Activated effector memory CD4-positive, alpha-beta T cell treated with Interleukin-2 at 50 U/mL for 16 hours (primary cell): ENCODE measurements at regions not wholly inside any gene's neighbourhood (a gene's known extent, or its start where the extent isn't known, plus 50 kb on each side); places are given as distances from the start of the nearest gene placed in this dataset.
"Not testable (repeated sequence)": the region's sequence is repeated elsewhere in the genome, so short reads cannot be mapped to it uniquely, and the experiment has no call there.

ENCODE experiments used
- DNase-seq: peaks from one replicate; pipeline ENCODE4 v3.0.0-alpha.2; 2020

- no peak for DNase-seq
Observed at GRCh38 chr3:177608443-177608842, 411.2 kb upstream of the TBL1XR1 start.

GRCh38 chr3:177609613-177610012 is 412.3 kb upstream of the TBL1XR1 start:
- DNase-seq: no peak

DNA sequence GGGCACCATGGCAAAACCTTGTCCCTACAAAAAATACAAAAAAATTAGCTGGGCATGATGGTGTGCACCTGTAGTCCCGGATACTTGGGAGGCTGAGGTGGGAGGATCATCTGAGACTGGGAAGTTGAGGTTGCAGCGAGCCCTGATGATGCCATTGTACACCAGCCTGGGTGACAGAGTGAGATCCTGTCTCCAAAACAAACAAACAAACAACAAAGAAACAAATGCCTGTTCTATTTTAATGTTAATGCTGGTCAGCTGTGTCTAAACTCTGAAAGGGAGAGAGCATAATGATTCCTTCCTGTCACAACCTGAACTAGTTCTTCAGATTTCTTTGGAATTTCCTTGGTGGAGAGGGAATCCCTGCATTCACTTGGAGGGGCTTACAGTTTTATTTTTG is 413.0 kb upstream of the TBL1XR1 start:
- no peak for DNase-seq

DNA sequence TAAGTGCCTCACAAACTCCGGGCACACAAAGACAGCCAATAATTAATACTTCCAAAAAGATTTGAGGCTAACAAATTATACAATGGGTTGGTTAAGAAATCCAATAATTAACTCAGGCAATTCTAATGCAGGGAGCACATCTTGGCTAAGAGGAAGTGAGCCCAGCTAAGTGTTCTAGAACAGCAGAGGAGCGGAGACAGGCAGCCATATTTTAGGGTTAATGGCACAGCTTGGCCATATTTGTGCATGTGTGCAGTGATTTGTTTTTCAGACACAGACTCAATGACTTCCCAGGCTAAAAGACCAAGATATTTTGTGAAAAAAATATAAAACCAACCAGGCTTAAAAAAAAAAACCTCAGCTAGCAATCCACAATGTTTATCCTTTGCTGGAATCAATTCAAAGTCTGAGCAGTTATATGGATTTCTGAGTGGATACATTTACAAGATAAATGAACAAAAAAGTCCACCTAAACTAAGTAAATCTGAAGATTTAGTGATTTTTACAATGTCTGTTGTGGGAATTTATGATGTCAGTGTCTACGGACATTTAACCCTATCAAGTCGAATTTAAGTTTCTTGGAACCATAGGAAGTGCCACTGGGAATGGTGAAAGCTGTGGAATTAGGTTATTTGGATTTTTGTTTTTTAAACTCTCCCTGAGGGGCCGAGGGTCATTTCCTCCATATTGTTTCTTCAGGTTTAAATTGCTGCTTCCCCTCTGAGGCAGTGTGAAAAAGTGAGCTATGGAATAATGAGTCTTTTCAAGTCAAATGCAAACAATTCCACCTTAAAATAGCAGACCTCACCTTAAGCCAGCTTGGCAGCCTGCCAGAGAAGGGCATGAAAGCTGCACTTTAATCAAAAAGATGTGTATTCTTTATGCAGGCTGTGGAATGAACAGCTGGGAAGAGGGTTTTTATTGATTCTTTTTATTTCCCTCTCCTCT is 413.7 kb upstream of the TBL1XR1 start:
- no peak for DNase-seq

GRCh38 chr3:177611752-177612334 is 414.6 kb upstream of the TBL1XR1 start:
- DNase-seq: no peak

GRCh38 chr3:177613901-177614300 is 416.6 kb upstream of the TBL1XR1 start:
- DNase-seq: no peak

DNA sequence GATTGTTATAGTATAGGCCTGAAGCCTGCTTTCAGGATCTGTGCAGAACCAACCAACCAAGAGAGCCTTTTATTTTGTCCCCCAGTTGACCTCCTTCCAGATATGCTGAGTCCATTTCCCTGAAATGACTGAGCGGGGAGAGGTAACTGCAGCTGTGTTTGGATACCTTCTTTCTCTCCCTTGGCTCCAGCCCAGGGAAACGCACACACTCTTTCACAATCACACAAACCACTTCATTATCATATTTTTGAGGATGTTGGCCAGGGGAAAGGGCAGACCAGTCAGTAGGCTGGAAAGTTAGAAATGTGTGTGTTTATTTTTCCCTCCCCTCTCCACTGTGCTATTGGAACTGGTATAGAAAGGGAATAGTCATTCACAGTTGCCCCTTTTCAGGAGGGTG is 417.7 kb upstream of the TBL1XR1 start:
- no peak for DNase-seq

GRCh38 chr3:177618873-177619733 is 421.8 kb upstream of the TBL1XR1 start:
- DNase-seq: no peak

- no peak for DNase-seq
Observed at GRCh38 chr3:177620073-177620472, 422.8 kb upstream of the TBL1XR1 start.

DNA sequence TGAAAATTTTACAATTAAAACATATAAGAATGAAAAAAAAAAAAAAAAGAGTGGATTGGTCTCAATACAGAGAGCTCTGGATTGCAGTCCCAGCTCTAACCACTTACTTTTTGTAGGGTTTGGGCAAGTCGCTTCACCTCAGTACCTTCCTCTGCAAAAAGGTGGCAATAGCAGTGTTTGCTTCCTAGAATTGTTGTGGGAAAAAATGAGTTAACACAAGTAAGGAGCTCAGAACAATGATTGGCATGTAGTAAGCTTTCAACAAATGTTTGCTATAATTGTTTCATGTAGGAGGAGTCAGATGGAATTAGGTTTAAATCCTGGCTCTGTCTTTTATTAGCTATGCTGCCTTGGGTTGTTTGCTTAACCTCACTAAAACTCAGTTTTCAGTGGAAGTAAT is 425.2 kb upstream of the TBL1XR1 start:
- no peak for DNase-seq

DNA sequence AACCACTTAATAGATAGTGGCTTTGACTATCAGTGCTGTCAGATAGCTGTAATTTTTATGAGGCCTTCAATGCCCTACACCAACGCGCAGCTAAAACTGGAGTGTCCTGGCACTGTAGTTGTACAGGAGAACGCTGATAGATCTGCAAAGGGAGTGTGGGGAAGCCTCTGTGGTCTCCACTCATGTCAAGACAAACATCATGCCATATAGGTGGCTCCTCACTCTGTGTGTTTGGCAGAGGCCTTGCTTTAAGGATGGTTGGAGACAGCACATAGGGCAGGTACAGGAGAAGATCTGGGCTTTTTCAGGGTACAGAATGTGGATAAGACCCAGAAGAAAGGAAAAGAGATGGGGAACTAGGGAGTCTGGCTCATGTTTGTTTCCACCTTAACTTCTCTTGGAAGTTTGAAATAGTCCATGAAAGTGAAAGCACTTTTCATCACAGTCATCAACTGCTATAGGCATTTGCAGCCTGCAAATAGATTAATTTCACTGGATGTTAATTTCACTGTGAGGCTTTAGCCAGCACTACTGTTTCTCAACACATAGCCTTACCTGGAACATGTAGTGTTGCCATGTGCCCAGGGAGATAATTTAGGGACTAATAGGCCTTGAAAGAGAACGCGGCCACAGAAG is 425.8 kb upstream of the TBL1XR1 start:
- no peak for DNase-seq

DNA sequence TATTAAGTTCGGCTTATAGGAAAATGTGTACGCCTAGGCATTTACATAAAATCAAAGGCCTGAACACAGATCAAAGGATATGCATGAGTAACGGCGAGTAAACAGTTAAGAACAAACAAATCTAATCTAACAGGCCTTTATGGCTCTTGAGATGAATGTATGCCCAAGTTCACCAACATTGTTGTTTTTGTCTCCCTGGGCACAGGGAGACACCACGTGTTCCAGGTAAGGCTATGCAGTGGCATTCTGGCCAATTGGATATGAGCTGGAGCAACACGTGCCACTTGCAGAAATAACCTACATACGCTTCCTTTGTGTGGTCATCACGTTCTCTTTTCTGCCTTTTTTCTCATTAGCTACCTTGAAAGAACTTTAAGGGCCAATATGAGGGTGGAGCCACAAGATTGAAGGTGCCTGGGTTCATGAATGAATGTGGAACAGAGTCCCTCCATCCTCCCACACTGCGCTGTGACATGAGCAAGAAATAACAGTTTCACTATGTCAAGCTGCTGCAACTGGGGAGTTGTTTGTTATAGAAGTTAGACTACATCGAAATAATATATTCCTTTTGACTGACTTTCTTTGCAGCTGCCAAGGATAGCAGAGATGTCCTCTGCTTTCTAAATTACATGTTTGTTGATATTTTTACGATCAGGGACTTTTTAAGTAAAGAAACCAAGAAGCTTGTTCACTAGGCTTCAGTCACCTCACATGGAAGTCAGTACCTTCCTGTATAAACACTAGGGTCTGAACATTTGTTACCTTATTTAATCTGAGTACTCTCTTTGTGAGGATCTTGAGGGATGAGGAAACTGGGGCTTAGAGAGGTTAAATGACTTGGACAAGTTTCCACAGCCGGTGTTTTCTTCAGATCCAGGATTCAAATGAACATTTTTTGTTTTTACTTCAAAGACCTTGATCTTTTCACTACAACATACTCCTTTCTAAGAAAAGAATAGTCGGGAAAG is 427.5 kb upstream of the TBL1XR1 start:
- DNase-seq: no peak

DNA sequence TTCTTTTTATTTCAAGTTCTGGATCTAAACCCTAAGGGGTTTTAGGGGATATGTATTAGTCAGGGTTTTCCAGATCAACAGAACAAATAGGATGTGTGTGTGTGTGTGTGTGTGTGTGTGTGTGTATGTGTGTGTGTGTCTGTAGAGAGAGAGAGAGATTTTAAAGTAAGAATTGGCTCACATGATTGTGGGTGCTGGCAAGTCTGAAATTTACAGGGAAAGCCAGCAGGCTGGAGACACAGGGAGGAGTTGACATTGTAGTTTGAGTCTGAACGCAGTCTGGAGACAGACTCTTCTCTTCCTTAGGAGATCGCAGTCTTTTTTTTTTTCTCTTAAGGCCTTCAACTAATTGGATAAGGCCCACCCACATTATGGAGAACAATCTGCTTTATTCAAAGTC is 428.8 kb upstream of the TBL1XR1 start:
- DNase-seq: no peak

DNA sequence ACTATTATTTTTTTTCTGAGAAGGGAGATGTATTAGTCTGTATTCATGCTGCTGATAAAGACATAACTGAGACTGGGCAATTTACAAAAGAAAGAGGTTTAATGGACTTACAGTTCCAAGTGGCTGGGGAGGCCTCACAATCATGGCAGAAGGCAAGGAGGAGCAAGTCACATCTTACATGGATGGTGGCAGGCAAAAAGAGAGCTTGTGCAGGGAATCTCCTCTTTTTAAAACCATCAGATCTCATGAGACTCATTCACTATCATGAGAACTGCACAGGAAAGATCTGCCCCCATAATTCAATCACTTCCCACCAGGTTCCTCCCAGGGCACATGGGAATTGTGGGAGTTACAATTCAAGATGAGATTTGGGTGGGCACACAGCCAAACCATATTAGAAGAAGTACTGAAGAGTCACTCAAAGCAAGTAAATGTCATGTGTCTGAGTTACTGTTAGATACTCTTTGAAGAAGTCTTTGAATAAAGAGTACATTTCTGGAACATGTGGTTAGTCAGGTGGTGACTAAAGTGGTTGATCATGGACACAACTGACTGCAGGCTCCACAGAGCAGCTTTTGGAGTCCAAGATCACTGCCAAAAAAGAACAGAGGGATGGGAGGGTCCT is 430.9 kb upstream of the TBL1XR1 start:
- DNase-seq: not testable (repeated sequence)

- DNase-seq: no peak
Observed at GRCh38 chr3:177629276-177629675, 432.0 kb upstream of the TBL1XR1 start.

GRCh38 chr3:177633671-177634207 is 436.5 kb upstream of the TBL1XR1 start:
- no peak for DNase-seq

DNA sequence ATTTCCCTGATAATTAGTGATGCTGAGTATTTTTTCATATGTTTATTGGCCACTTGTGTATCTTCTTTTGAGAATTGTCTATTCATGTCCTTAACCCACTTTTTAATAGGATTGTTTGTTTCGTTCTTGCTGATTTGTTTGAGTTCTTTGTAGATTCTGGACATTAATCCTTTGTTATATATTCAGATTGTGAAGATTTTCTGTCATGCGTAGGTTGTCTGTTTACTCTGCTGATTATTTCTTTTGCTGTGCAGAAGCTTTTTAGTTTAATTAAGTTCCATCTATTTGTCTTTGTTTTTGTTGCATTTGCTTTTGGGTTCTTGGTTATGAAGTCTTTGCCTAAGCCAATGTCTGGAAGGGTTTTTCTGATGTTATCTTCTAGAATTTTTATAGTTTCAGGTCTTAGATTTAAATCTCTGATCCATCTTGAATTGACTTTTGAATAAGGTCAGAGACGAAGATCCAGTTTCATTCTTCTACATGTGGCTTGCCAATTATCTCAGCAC is 438.4 kb upstream of the TBL1XR1 start:
- not testable (repeated sequence) for DNase-seq

DNA sequence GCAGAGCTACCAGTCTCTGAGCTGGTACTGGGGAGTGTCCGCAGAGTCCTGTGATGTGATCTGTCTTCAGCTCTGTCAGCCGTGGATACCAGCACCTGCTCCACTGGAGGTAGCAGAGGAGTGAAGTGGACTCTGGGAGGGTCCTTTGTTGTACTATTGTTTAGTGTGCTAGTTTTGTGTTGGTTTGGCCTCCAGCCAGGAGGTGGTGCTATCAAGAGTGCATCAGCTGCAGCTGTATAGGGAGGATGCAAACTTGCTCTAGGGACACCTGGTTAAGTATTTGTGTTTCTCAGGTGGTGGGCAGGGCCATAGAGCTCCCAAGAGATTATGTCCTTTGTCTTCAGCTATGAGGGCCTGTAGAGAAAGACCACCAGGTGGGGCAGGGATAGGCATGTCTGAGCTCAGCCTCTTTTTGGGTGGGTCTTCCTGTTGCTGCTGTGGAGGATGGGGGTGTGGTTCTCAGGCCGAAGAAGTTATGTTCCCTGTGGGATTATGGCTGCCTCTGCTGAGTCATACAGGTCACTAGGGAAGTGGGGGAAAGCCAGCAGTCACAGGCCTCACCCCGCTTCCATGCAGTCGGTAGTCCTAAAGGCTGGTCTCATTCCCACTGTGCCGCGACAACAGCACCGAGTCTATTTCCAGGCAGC is 443.2 kb upstream of the TBL1XR1 start:
- no peak for DNase-seq

DNA sequence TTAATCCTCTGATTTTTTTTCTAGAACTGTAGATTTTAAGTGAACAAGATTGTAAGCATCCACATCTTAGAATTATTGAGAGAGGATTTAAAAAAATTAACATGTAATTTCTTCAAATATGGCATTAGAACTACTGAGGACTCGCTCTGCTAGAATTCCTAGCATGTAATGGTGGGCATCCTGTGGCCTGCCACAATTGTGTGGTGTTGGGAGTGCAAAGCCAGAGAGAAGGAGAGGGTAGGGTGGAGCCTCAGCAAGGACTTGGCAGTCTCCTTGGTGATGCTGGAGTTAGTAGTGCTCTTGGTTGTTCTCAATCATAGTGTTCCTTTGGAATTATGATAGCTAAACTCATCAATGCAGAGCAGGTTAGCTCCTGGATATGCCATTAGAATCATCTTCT is 443.9 kb upstream of the TBL1XR1 start:
- no peak for DNase-seq
